ENCODE measurements at regions not wholly inside any gene's neighbourhood (a gene's known extent, or its start where the extent isn't known, plus 50 kb on each side); places are given as distances from the start of the nearest gene placed in this dataset.

GRCh38 chr10:36474456-36474855 is 650.9 kb upstream of the ANKRD30A start:
- no peak for TF ChIP-seq TAF1 (IDR thresholded peaks at IDR 0.05; ENCODE audit: low read depth, low read length)
- TF ChIP-seq JUND (IDR thresholded peaks at IDR 0.05; ENCODE audit: low read length) = no peak
